ENCODE measurements at regions not wholly inside any gene's neighbourhood (a gene's known extent, or its start where the extent isn't known, plus 50 kb on each side); places are given as distances from the start of the nearest gene placed in this dataset.

DNA sequence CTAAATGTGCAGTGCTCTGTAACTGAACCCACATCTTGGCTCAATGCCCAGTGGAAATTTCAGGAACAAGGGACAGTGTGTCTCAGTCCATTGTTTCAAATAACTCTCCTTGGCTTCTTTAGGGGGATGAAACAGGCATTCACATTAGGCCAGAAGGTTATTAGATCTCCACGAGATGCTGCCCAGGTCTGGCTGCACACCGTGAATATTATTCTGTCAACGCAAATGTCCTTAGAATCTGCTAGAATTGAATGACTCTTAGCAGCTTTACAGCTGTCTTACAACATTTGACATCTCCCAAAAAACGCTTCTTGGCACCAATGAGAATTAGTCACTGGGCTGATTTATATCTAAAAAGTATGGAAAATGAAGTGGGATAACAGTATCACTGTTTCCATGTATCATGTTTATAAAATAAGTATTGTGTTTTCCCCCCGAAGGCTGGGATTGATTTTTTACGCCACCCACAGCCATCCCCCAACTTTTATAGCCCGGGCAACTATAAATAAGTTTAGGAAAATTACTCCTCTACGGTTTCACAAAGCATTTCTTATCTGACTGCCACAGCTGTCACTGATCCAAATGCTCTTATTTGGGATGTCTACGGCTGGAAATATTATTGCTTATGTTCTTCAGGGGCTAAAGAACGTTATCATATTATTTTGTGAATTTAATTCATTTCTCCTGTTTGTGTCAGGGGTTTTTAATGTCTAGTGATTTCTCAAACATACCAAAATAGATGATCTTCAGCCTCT is 559.7 kb upstream of the FAT1 start:
- H3K4me1 ChIP-seq, result no peaks in the 10 kb centered on the region
- intact Hi-C loops (cut with DNase I), result no loop called here
- H3K27ac ChIP-seq, result no peak overlapping the region
- H3K36me3 ChIP-seq, result no peaks in the 10 kb centered on the region
- no peaks in the 10 kb centered on the region for H3K9me3 ChIP-seq
- no peak for DNase-seq (ENCODE audit: extremely low spot score in 2 of 2)
- TF ChIP-seq POLR2A (IDR thresholded peaks at IDR 0.05) (no peak), POLR2AphosphoS5 (IDR thresholded peaks at IDR 0.05; ENCODE audit: insufficient read depth in 1 of 2, low read depth in 1 of 2) (no peak)
- TF ChIP-seq, protein P1, sequence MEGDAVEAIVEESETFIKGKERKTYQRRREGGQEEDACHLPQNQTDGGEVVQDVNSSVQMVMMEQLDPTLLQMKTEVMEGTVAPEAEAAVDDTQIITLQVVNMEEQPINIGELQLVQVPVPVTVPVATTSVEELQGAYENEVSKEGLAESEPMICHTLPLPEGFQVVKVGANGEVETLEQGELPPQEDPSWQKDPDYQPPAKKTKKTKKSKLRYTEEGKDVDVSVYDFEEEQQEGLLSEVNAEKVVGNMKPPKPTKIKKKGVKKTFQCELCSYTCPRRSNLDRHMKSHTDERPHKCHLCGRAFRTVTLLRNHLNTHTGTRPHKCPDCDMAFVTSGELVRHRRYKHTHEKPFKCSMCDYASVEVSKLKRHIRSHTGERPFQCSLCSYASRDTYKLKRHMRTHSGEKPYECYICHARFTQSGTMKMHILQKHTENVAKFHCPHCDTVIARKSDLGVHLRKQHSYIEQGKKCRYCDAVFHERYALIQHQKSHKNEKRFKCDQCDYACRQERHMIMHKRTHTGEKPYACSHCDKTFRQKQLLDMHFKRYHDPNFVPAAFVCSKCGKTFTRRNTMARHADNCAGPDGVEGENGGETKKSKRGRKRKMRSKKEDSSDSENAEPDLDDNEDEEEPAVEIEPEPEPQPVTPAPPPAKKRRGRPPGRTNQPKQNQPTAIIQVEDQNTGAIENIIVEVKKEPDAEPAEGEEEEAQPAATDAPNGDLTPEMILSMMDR (IDR thresholded peaks at IDR 0.05), result no peak
- H3K27me3 ChIP-seq, result no peaks in the 10 kb centered on the region
- no peak overlapping the region for H3K4me3 ChIP-seq

DNA sequence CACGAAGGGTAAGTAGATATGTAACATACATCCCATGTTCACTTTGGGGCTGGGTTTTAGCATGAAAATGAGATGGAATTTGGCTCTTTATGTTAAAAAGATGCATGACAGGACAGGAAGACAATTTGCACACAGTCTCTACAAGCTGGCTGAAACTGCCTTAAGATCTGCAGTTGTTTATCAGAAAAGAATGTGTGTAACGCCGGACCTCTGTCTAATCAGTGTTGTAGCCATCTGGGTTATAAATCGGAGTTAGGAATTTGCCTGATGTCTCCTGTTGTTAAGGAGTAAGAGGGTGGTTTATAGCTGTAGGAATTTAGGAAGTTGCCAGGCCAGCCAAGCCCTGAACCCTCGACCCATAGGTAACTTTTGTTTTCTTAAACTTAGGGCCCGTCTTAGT is 562.9 kb upstream of the FAT1 start:
- Histone ChIP-seq H3K4me1 (no peaks in the 10 kb centered on the region), H3K9me3 (no peaks in the 10 kb centered on the region), H3K4me3 (no peak overlapping the region), H3K27ac (no peak overlapping the region), H3K27me3 (no peaks in the 10 kb centered on the region), H3K36me3 (no peaks in the 10 kb centered on the region)
- intact Hi-C loops (cut with DNase I), result no loop called here
- TF ChIP-seq, protein P1 (IDR thresholded peaks at IDR 0.05), result no peak
- TF ChIP-seq POLR2A (IDR thresholded peaks at IDR 0.05), result no peak
- no peak for DNase-seq (ENCODE audit: extremely low spot score in 2 of 2)

DNA sequence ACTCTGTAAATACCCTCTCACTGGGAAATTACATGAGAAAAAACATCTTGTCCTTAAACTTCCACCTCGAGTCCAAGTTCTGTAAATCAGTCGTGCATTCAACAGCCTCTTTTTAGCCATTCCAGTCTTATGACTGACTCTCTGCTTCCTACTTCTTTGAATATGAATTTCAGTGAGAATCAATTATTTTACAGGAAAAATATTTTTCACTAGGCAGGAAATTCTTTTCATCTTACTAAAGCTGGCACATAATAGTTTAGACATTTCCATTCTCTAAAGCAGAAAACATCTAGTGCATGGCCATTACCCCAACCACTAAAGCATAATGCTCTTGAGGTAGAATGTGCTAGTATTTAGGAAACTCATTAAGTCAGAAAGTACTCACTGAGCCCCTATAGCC is 565.7 kb upstream of the FAT1 start:
- Histone ChIP-seq H3K36me3 (no peaks in the 10 kb centered on the region), H3K27me3 (no peaks in the 10 kb centered on the region), H3K27ac (no peak overlapping the region), H3K4me3 (no peak overlapping the region), H3K4me1 (no peaks in the 10 kb centered on the region), H3K9me3 (no peaks in the 10 kb centered on the region)
- intact Hi-C loops (cut with DNase I), result no loop called here
- no peak for DNase-seq (ENCODE audit: extremely low spot score in 2 of 2)
- TF ChIP-seq POLR2AphosphoS5 (IDR thresholded peaks at IDR 0.05; ENCODE audit: insufficient read depth in 1 of 2, low read depth in 1 of 2), result no peak
- no peak for TF ChIP-seq POLR2A (IDR thresholded peaks at IDR 0.05)
- TF ChIP-seq, protein P1 (IDR thresholded peaks at IDR 0.05), result no peak

DNA sequence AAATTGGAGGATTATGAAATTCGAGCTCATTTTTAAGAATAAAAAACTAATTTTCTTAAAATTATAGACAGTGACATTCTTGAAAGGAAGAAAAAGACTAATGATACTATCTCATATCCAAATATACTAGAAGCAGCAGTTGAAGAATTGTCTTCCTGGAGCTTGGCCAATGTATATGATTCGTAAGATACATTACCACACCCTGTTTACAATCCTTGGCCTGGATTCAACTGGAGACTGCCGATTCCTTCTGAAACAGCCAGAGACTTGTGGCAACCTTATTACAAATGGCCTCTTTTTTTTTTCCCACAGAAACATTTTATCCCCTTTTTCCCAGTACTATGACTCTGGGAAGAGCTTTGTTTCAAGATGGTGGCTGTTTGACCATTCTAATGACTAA is 571.2 kb upstream of the FAT1 start:
- no peaks in the 10 kb centered on the region for H3K9me3 ChIP-seq
- intact Hi-C loops (cut with DNase I), result loop anchor here (5.0 kb wide), 1 partner anchor 1047 kb away; no protein-coding TSS in a partner anchor
- H3K4me1 ChIP-seq, result no peaks in the 10 kb centered on the region
- no peaks in the 10 kb centered on the region for H3K36me3 ChIP-seq
- H3K27me3 ChIP-seq, result no peaks in the 10 kb centered on the region
- H3K27ac ChIP-seq, result no peak overlapping the region
- no peak overlapping the region for H3K4me3 ChIP-seq
- TF ChIP-seq, protein P1 (IDR thresholded peaks at IDR 0.05), result no peak
- TF ChIP-seq POLR2A (IDR thresholded peaks at IDR 0.05), result no peak
- no peak for TF ChIP-seq POLR2AphosphoS5 (IDR thresholded peaks at IDR 0.05; ENCODE audit: insufficient read depth in 1 of 2, low read depth in 1 of 2)
- no peak for DNase-seq (ENCODE audit: extremely low spot score in 2 of 2)

DNA sequence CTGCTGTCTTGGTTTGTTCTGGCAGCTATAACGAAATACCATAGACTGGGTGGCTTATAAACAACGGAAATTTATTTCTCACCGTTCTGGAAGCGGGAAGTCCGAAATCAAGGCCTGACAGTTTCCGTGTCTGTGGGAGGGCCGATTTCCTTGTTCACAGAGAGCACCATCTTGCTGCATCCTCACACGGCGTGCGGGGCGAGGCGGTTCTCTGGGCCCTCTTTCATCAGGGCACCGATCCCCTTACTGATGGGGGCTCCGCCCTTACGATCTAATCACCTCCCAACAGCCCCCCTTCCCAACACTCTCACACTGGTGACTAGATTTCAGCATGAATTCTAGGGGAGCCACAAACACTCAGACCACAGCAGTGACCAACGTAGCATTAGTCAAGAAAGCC is 578.3 kb upstream of the FAT1 start:
- no peaks in the 10 kb centered on the region for H3K36me3 ChIP-seq
- H3K4me1 ChIP-seq, result no peaks in the 10 kb centered on the region
- intact Hi-C loops (cut with DNase I), result no loop called here
- DNase-seq (ENCODE audit: extremely low spot score in 2 of 2), result no peak
- no peak for TF ChIP-seq POLR2AphosphoS5 (IDR thresholded peaks at IDR 0.05; ENCODE audit: insufficient read depth in 1 of 2, low read depth in 1 of 2)
- no peak overlapping the region for H3K27ac ChIP-seq
- no peak overlapping the region for H3K4me3 ChIP-seq
- no peaks in the 10 kb centered on the region for H3K9me3 ChIP-seq
- H3K27me3 ChIP-seq, result no peaks in the 10 kb centered on the region
